ENCODE measurements at regions not wholly inside any gene's neighbourhood (a gene's known extent, or its start where the extent isn't known, plus 50 kb on each side); places are given as distances from the start of the nearest gene placed in this dataset.
"Not testable (repeated sequence)": the region's sequence is repeated elsewhere in the genome, so short reads cannot be mapped to it uniquely, and the experiment has no call there.

- peak; percentile 67 for DNase-seq
Observed at GRCh38 chr2:210376694-210377093, 61.7 kb upstream of the MYL1 start.

- DNase-seq: no peak
Observed at GRCh38 chr2:210370562-210370961, 55.6 kb upstream of the MYL1 start.

DNA sequence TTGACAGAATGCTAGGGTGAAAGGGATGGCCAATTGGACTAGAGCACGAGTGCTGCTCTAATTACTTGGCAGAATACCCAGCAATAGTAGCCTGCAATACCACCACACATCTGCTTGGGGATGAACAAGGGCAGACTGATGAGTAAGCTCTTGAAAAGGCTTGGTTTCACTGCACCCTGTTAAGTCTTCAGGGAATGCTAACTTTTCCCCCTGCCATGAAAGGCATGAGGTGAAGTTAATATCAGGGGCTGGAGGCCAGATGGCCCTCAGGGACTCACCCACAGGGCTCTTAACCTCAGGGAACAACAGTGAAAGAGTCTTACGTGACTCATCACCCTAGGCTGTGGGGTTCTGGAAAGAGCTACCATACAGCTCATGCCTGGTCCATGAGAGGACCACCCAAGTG, 51.7 kb upstream of the MYL1 start:
- DNase-seq: peak; percentile 37

DNA sequence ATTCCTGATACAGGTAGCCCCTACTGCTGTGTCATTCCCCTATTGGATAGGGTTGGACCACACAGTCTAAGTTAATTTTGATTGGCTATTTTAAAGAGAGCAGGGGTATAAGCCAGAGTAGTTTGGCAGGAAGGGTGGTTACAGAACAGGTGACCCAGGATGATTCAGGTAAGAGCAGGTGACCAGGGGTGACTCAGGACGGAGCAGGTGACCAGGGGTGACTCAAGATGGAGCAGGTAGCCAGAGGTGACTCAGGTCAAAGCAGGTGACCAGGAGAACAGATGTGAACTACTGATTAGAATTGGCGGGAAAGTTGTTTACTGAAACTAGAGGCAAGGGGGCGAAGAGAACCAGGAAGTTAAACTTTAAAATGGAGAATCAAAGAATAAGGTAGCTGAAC, 50.5 kb upstream of the MYL1 start:
- DNase-seq: not testable (repeated sequence)
